ENCODE measurements at regions not wholly inside any gene's neighbourhood (a gene's known extent, or its start where the extent isn't known, plus 50 kb on each side); places are given as distances from the start of the nearest gene placed in this dataset.
"Not testable (repeated sequence)": the region's sequence is repeated elsewhere in the genome, so short reads cannot be mapped to it uniquely, and the experiment has no call there.

GRCh38 chrX:850471-850916 is 219.9 kb downstream of the SHOX start:
- Histone ChIP-seq H3K27ac (no peak overlapping the region), H3K27me3 (ENCODE audit: control insufficient read depth, insufficient read depth, low read length) (no peaks in the 10 kb centered on the region), H3K4me2 (ENCODE audit: low read length) (no peak overlapping the region), H3K4me3 (ENCODE audit: low read depth, low read length) (no peak overlapping the region), H3K4me1 (no peaks in the 10 kb centered on the region), H3K79me2 (no peaks in the 10 kb centered on the region), H3K36me3 (ENCODE audit: control insufficient read depth, insufficient read depth, low read length) (no peaks in the 10 kb centered on the region), H3K9me3 (ENCODE audit: control insufficient read depth, low read length) (no peaks in the 10 kb centered on the region), H3K9ac (no peak overlapping the region), H2AFZ (no peak overlapping the region)
- no peak for TF ChIP-seq CTCF (IDR thresholded peaks at IDR 0.05)

GRCh38 chrX:848386-848785 is 217.8 kb downstream of the SHOX start:
- Histone ChIP-seq H3K79me2 (no peaks in the 10 kb centered on the region), H3K9ac (no peak overlapping the region), H3K4me3 (ENCODE audit: low read depth, low read length) (no peak overlapping the region), H3K27me3 (ENCODE audit: control insufficient read depth, insufficient read depth, low read length) (no peaks in the 10 kb centered on the region), H3K27ac (no peak overlapping the region), H3K4me2 (ENCODE audit: low read length) (no peak overlapping the region), H3K4me1 (no peaks in the 10 kb centered on the region), H2AFZ (no peak overlapping the region), H3K36me3 (ENCODE audit: control insufficient read depth, insufficient read depth, low read length) (no peaks in the 10 kb centered on the region), H3K9me3 (ENCODE audit: control insufficient read depth, low read length) (no peaks in the 10 kb centered on the region)
- no peak for TF ChIP-seq CTCF (IDR thresholded peaks at IDR 0.05)

GRCh38 chrX:843306-843705 is 212.7 kb downstream of the SHOX start:
- no peaks in the 10 kb centered on the region for H3K36me3 ChIP-seq (ENCODE audit: control insufficient read depth, insufficient read depth, low read length)
- H3K9ac ChIP-seq, result no peak overlapping the region
- H3K27ac ChIP-seq, result no peak overlapping the region
- no peaks in the 10 kb centered on the region for H3K9me3 ChIP-seq (ENCODE audit: control insufficient read depth, low read length)
- H3K4me1 ChIP-seq, result no peaks in the 10 kb centered on the region
- no peak overlapping the region for H2AFZ ChIP-seq
- no peak overlapping the region for H3K4me2 ChIP-seq (ENCODE audit: low read length)
- no peaks in the 10 kb centered on the region for H3K79me2 ChIP-seq
- H3K4me3 ChIP-seq (ENCODE audit: low read depth, low read length), result no peak overlapping the region
- no peak for TF ChIP-seq CTCF (IDR thresholded peaks at IDR 0.05)
- no peaks in the 10 kb centered on the region for H3K27me3 ChIP-seq (ENCODE audit: control insufficient read depth, insufficient read depth, low read length)

GRCh38 chrX:840556-840955 is 210.0 kb downstream of the SHOX start:
- Histone ChIP-seq H3K9me3 (ENCODE audit: control insufficient read depth, low read length) (no peaks in the 10 kb centered on the region), H3K79me2 (no peaks in the 10 kb centered on the region), H3K27ac (no peak overlapping the region), H3K27me3 (ENCODE audit: control insufficient read depth, insufficient read depth, low read length) (no peaks in the 10 kb centered on the region), H3K4me2 (ENCODE audit: low read length) (no peak overlapping the region), H3K9ac (no peak overlapping the region), H2AFZ (no peak overlapping the region), H3K4me1 (no peaks in the 10 kb centered on the region), H3K4me3 (ENCODE audit: low read depth, low read length) (no peak overlapping the region), H3K36me3 (ENCODE audit: control insufficient read depth, insufficient read depth, low read length) (no peaks in the 10 kb centered on the region)
- no peak for TF ChIP-seq CTCF (IDR thresholded peaks at IDR 0.05)

GRCh38 chrX:838666-839065 is 208.1 kb downstream of the SHOX start:
- H3K4me2 ChIP-seq (ENCODE audit: low read length); H2AFZ ChIP-seq; H3K79me2 ChIP-seq; H3K36me3 ChIP-seq (ENCODE audit: control insufficient read depth, insufficient read depth, low read length); H3K9ac ChIP-seq; H3K9me3 ChIP-seq (ENCODE audit: control insufficient read depth, low read length); H3K27me3 ChIP-seq (ENCODE audit: control insufficient read depth, insufficient read depth, low read length); H3K4me1 ChIP-seq; H3K27ac ChIP-seq; H3K4me3 ChIP-seq (ENCODE audit: low read depth, low read length): not testable (repeated sequence)

GRCh38 chrX:835857-836256 is 205.3 kb downstream of the SHOX start:
- not testable (repeated sequence) for H3K36me3 ChIP-seq (ENCODE audit: control insufficient read depth, insufficient read depth, low read length); H3K27me3 ChIP-seq (ENCODE audit: control insufficient read depth, insufficient read depth, low read length); H3K79me2 ChIP-seq; H3K4me2 ChIP-seq (ENCODE audit: low read length); H3K9ac ChIP-seq; H2AFZ ChIP-seq; H3K4me3 ChIP-seq (ENCODE audit: low read depth, low read length); H3K4me1 ChIP-seq; H3K9me3 ChIP-seq (ENCODE audit: control insufficient read depth, low read length); H3K27ac ChIP-seq

Measured in parathyroid adenoma (tissue), 2 donors.